ENCODE measurements at regions not wholly inside any gene's neighbourhood (a gene's known extent, or its start where the extent isn't known, plus 50 kb on each side); places are given as distances from the start of the nearest gene placed in this dataset.

GRCh38 chr14:86450085-86450484 lies 920.1 kb downstream of the FLRT2 start:
- no peak for TF ChIP-seq HCFC1 (IDR thresholded peaks at IDR 0.05; ENCODE audit: low read length)
- no peak for TF ChIP-seq MYB (IDR thresholded peaks at IDR 0.05; ENCODE audit: borderline replicate concordance, low read depth, low read length)
- no peak for TF ChIP-seq TBL1XR1 (IDR thresholded peaks at IDR 0.05; ENCODE audit: low read depth, low read length)
- no peak for TF ChIP-seq YBX1 (IDR thresholded peaks at IDR 0.05)
- TF ChIP-seq ELK1 (IDR thresholded peaks at IDR 0.05; ENCODE audit: low read depth, low read length) = no peak
- no peak for TF ChIP-seq ATF3 (IDR thresholded peaks at IDR 0.05; ENCODE audit: borderline replicate concordance, extremely low read depth, low read depth, low read length)
- no peak for TF ChIP-seq BACH1 (IDR thresholded peaks at IDR 0.05; ENCODE audit: borderline replicate concordance)
- no peak for TF ChIP-seq BMI1 (IDR thresholded peaks at IDR 0.05; ENCODE audit: borderline replicate concordance)
- TF ChIP-seq ZNF24 (IDR thresholded peaks at IDR 0.05) = no peak
- no peak for TF ChIP-seq MLLT1 (IDR thresholded peaks at IDR 0.05)
- no peak for TF ChIP-seq ZNF622 (IDR thresholded peaks at IDR 0.05)
- no peak for TF ChIP-seq RB1 (IDR thresholded peaks at IDR 0.05; ENCODE audit: borderline replicate concordance)
- TF ChIP-seq EP300 (IDR thresholded peaks at IDR 0.05; ENCODE audit: borderline replicate concordance in 1 of 2, control insufficient read depth in 1 of 2, low read depth in 2 of 2, low read length in 2 of 2) = no peak
- TF ChIP-seq E2F4 (IDR thresholded peaks at IDR 0.05; ENCODE audit: low read depth, low read length) = no peak
- no peak for TF ChIP-seq CEBPB (IDR thresholded peaks at IDR 0.05; ENCODE audit: borderline replicate concordance in 1 of 2, low read depth in 2 of 2, low read length in 2 of 2)
- H3K9me3 ChIP-seq (replicated peaks; ENCODE audit: control insufficient read depth, insufficient read depth, low read length) = no peaks in the 10 kb centered on the region
- H4K20me1 ChIP-seq (ENCODE audit: control insufficient read depth, insufficient read depth) = no peaks in the 10 kb centered on the region
- no peak for ATAC-seq
- in situ Hi-C loops (cut with MboI) = no loop called here
- H2AFZ ChIP-seq (ENCODE audit: control insufficient read depth, low read depth, low read length) = no peak overlapping the region
- H3K79me2 ChIP-seq (ENCODE audit: control insufficient read depth, insufficient read depth, low read length) = no peaks in the 10 kb centered on the region
- FAIRE-seq = no peak
- CTCF ChIA-PET = no interaction called here
- POLR2A ChIA-PET = no interaction called here
- no peak overlapping the region for H3K4me3 ChIP-seq
- H3K4me1 ChIP-seq (ENCODE audit: control insufficient read depth, insufficient read depth, low read length) = no peaks in the 10 kb centered on the region
- 42% methylated on average over 1 of the region's 1 CpG for WGBS (ENCODE audit: insufficient coverage, insufficient replicate concordance, low lambda C conversion rate, missing lambda C conversion rate)
- H3K9ac ChIP-seq (ENCODE audit: control insufficient read depth, insufficient read depth, low read length) = no peak overlapping the region
- no peak overlapping the region for H3K27ac ChIP-seq (ENCODE audit: control insufficient read depth, insufficient read depth)
- no peaks in the 10 kb centered on the region for H3K27me3 ChIP-seq (replicated peaks in 1 of 2; ENCODE audit: control insufficient read depth in 2 of 2, insufficient read depth in 2 of 2, low read length in 1 of 2)
- BruUV-seq (replicated peaks) = no TSS peak
- SMC1A ChIA-PET (ENCODE audit: uncharacterized antibody, unreplicated experiment) = no interaction called here
- DNase-seq (ENCODE audit: low read depth, low spot score) = no peak
- RAD21 ChIA-PET (ENCODE audit: unreplicated experiment) = no interaction called here
- H3K4me2 ChIP-seq (ENCODE audit: control insufficient read depth, insufficient read depth) = no peak overlapping the region
- intact Hi-C loops (cut with micrococcal nuclease; ENCODE audit: unreplicated experiment) = no loop called here
- no peaks in the 10 kb centered on the region for H3K36me3 ChIP-seq (ENCODE audit: control insufficient read depth in 2 of 2, insufficient read depth in 2 of 2, low read length in 1 of 2)
